GM12878 (cell line): ENCODE measurements at regions not wholly inside any gene's neighbourhood (a gene's known extent, or its start where the extent isn't known, plus 50 kb on each side); places are given as distances from the start of the nearest gene placed in this dataset.
A peak's percentile ranks its signal among the peaks of the same experiment; 100 is the strongest.

Source experiments
- ATAC-seq: fragments of 200-7000 bp; cut with Tn5 transposase; 3 replicates; pipeline ENCODE4 v1.9.1; 2020; ENCODE audit warnings: mild to moderate bottlenecking, moderate library complexity
- BruUV-seq: library from RNA; stranded (reverse); fragments of 400-500 nt; replicated peaks from 2 replicates; lab custom pipeline; 2021; lab: Mats Ljungman, UMichigan
- CTCF ChIA-PET: fragments of 300-600 bp; sonication (Branson Sonifier 250); formaldehyde crosslinking; extraction: SDS; loops from one replicate; lab custom pipeline; 2021; ENCODE audit warnings: inconsistent platforms; lab: Yijun Ruan, JAX
- POLR2A ChIA-PET: fragments of 350-600 bp; formaldehyde crosslinking; extraction: SDS; loops from one replicate; lab custom pipeline; 2021; ENCODE audit warnings: inconsistent platforms; lab: Charles Lee
- RAD21 ChIA-PET: fragments of 300-600 bp; sonication (Branson Sonifier 250); formaldehyde crosslinking; loops from one replicate; lab custom pipeline; 2023; ENCODE audit warnings: antibody characterized with exemption; ENCODE audit not compliant: unreplicated experiment; lab: Charles Lee
- SMC1A ChIA-PET: fragments of 300-600 bp; sonication (Branson Sonifier 250); formaldehyde crosslinking; loops from one replicate; lab custom pipeline; 2023; ENCODE audit not compliant: unreplicated experiment, uncharacterized antibody; lab: Charles Lee
- DNase-seq: peaks from one replicate; pipeline ENCODE4 v3.0.0-alpha.2; 2011; ENCODE audit warnings: low read depth, low spot score
- FAIRE-seq: peaks from 3 replicates; lab custom pipeline; 2011; peaks lifted over from hg19 to GRCh38; lab: Jason Lieb, UNC
- H2AFZ ChIP-seq: 2 replicates; pipeline ENCODE4 v1.6.0; 2011; ENCODE audit warnings: low read depth, low read length, control low read depth; ENCODE audit not compliant: control insufficient read depth
- H3K27ac ChIP-seq: 2 replicates; pipeline ENCODE4 v1.5.1; 2011; ENCODE audit warnings: control low read depth; ENCODE audit not compliant: control insufficient read depth, insufficient read depth
- H3K27me3 ChIP-seq, 2 experiments: replicated peaks in 1 of 2; 2 replicates each; pipeline versions ENCODE4 v1.6.0 to v1.6.1; 2011; ENCODE audit warnings: low read length in 1 of 2; ENCODE audit not compliant: control insufficient read depth in 2 of 2, insufficient read depth in 2 of 2
- H3K36me3 ChIP-seq, 2 experiments: 2 replicates each; pipeline ENCODE4 v1.5.1; 2011; ENCODE audit warnings: low read length in 1 of 2; ENCODE audit not compliant: control insufficient read depth in 2 of 2, insufficient read depth in 2 of 2
- H3K4me1 ChIP-seq: 2 replicates; pipeline ENCODE4 v1.6.1; 2011; ENCODE audit warnings: mild to moderate bottlenecking, low read length, moderate library complexity, mixed read lengths; ENCODE audit not compliant: control insufficient read depth, insufficient read depth
- H3K4me2 ChIP-seq: 2 replicates; pipeline ENCODE4 v1.6.0; 2011; ENCODE audit warnings: control low read depth; ENCODE audit not compliant: control insufficient read depth, insufficient read depth
- H3K4me3 ChIP-seq: fragments of 200-600 bp; sonication (generic); 2 replicates; pipeline ENCODE4 v1.5.1; 2016
- H3K79me2 ChIP-seq: 2 replicates; pipeline ENCODE4 v1.6.0; 2011; ENCODE audit warnings: low read length; ENCODE audit not compliant: control insufficient read depth, insufficient read depth
- H3K9ac ChIP-seq: 2 replicates; pipeline ENCODE4 v1.8.0; 2011; ENCODE audit warnings: low read length, control low read depth, mixed read lengths; ENCODE audit not compliant: control insufficient read depth, insufficient read depth
- H3K9me3 ChIP-seq: replicated peaks from 3 replicates; pipeline ENCODE4 v1.5.1; 2011; ENCODE audit warnings: mild to moderate bottlenecking, low read length; ENCODE audit not compliant: control insufficient read depth, insufficient read depth
- H4K20me1 ChIP-seq: 2 replicates; pipeline ENCODE4 v1.6.0; 2011; ENCODE audit not compliant: control insufficient read depth, insufficient read depth
- ATF7 ChIP-seq: fragments of 450-650 bp; IDR thresholded peaks from 2 replicates; pipeline ENCODE4 v1.6.1; 2016; ENCODE audit warnings: low read depth, mild to moderate bottlenecking
- BHLHE40 ChIP-seq, 2 experiments: fragments of 450-650 bp in 1 of 2; IDR thresholded peaks; 2 replicates each; pipeline ENCODE4 v1.6.1; 2011 to 2017; ENCODE audit warnings: low read depth in 2 of 2, borderline replicate concordance in 1 of 2, improper control_type of control experiment in 1 of 2, low read length in 1 of 2, mild to moderate bottlenecking in 1 of 2
- BMI1 ChIP-seq: fragments of 450-650 bp; IDR thresholded peaks from 2 replicates; pipeline ENCODE4 v1.6.1; 2016; ENCODE audit warnings: mild to moderate bottlenecking, moderate library complexity, borderline replicate concordance
- BRCA1 ChIP-seq: IDR thresholded peaks from 2 replicates; pipeline ENCODE4 v1.6.1; 2011; ENCODE audit warnings: low read depth, low read length, improper control_type of control experiment
- CHD2 ChIP-seq: IDR thresholded peaks from 2 replicates; pipeline ENCODE4 v1.6.1; 2011; ENCODE audit warnings: low read depth, low read length, improper control_type of control experiment, borderline replicate concordance
- CHD4 ChIP-seq: fragments of 200-600 bp; sonication (generic); IDR thresholded peaks from 2 replicates; pipeline ENCODE4 v1.6.1; 2016; ENCODE audit warnings: mild to moderate bottlenecking
- HDAC6 ChIP-seq: fragments of 200-600 bp; sonication (generic); IDR thresholded peaks from one replicate; pipeline ENCODE4 v1.8.0; 2017; ENCODE audit warnings: antibody characterized with exemption; ENCODE audit not compliant: unreplicated experiment
- KLF5 ChIP-seq: fragments of 450-650 bp; IDR thresholded peaks from 2 replicates; pipeline ENCODE4 v1.6.1; 2014; ENCODE audit warnings: mild to moderate bottlenecking; ENCODE audit not compliant: partially characterized antibody
- MEF2A ChIP-seq: IDR thresholded peaks from 2 replicates; pipeline ENCODE4 v1.6.1; 2011; ENCODE audit warnings: low read depth, mild to moderate bottlenecking, low read length, moderate library complexity; ENCODE audit not compliant: insufficient read depth
- NFIC ChIP-seq: IDR thresholded peaks from 2 replicates; pipeline ENCODE4 v1.6.1; 2012; ENCODE audit warnings: low read depth, mild to moderate bottlenecking, inconsistent platforms, low read length, moderate library complexity
- NFYA ChIP-seq: IDR thresholded peaks from 2 replicates; pipeline ENCODE4 v1.6.1; 2011; ENCODE audit warnings: low read depth, mild to moderate bottlenecking, low read length, improper control_type of control experiment, borderline replicate concordance
- NR2F1 ChIP-seq: fragments of 450-650 bp; conservative IDR thresholded peaks from 2 replicates; pipeline ENCODE4 v1.6.1; 2017; ENCODE audit warnings: mild to moderate bottlenecking
- RFX5 ChIP-seq: IDR thresholded peaks from 2 replicates; pipeline ENCODE4 v1.6.1; 2011; ENCODE audit warnings: low read depth, low read length, improper control_type of control experiment
- TCF3 ChIP-seq: IDR thresholded peaks from 2 replicates; pipeline ENCODE4 v1.6.1; 2012; ENCODE audit warnings: low read depth, mild to moderate bottlenecking, low read length, borderline replicate concordance; ENCODE audit not compliant: insufficient read depth
- ZNF217 ChIP-seq: fragments of 450-650 bp; IDR thresholded peaks from 2 replicates; pipeline ENCODE4 v1.6.1; 2017; ENCODE audit warnings: antibody characterized with exemption, mild to moderate bottlenecking
- ZNF24 ChIP-seq: fragments of 450-650 bp; IDR thresholded peaks from 2 replicates; pipeline ENCODE4 v1.6.1; 2017; ENCODE audit warnings: antibody characterized with exemption, mild to moderate bottlenecking
- whole genome bisulfite sequencing: methylation state at CpG from one replicate; pipeline ENCODE4 v1.1.6; 2016; ENCODE audit warnings: low lambda C conversion rate; ENCODE audit not compliant: insufficient replicate concordance, insufficient coverage; ENCODE audit errors: missing lambda C conversion rate; 5-methylcytosine and 5-hydroxymethylcytosine counted together
- in situ Hi-C: fragments of 300-500 bp; cut with MboI; formaldehyde crosslinking; loops from 9 replicates; pipeline ENCODE4 v1.14.3; 2018; ENCODE audit warnings: mixed read lengths
- intact Hi-C: fragments of 100-400 bp; cut with micrococcal nuclease; formaldehyde crosslinking; loops from one replicate; pipeline ENCODE4 v1.14.2; 2022; ENCODE audit not compliant: unreplicated experiment
- TF ChIP-seq, protein P1 (sequence below): fragments of 450-650 bp; IDR thresholded peaks from 2 replicates; pipeline ENCODE4 v1.6.1; 2017; ENCODE audit warnings: low read depth, mild to moderate bottlenecking, moderate library complexity

DNA sequence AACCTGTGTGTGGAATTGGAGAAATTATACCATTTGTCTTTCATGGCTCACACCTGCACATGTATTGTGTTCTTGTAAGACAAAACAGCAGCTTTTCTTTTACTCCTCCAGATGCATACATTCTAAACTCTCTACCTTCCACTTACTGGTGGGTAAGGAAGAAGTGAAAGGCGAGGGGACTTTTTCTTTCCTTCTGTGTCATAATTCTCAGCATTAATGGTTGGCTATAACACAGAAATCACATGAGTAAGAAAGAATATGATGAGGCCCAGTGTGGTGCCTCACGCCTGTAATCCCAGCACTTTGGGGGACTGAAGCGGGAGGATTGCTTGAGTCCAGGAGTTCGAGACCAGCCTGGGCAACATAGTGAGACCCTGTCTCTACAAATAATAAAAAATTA lies 57.8 kb upstream of the SHANK2 start:
- no peak for FAIRE-seq
- CTCF ChIA-PET = no interaction called here
- 0% methylated on average over 4 of the region's 4 CpGs for WGBS

More for the DNA sequence above, 57.8 kb upstream of the SHANK2 start:
- Histone ChIP-seq H3K4me3 (no peak overlapping the region), H3K4me2 (no peak overlapping the region), H3K9me3 (no peaks in the 10 kb centered on the region; the same call in 2 of the 3 replicates), H3K27me3 (peaks cover 0 to 2% of the 10 kb centered on the region in 2 experiments; a peak in 3 of 4 replicates), H3K79me2 (no peaks in the 10 kb centered on the region), H4K20me1 (no peaks in the 10 kb centered on the region), H2AFZ (no peak overlapping the region), H3K36me3 (no peaks in the 10 kb centered on the region), H3K9ac (no peak overlapping the region), H3K27ac (no peak overlapping the region), H3K4me1 (no peaks in the 10 kb centered on the region)
- ChIA-PET POLR2A (no interaction called here), SMC1A (no interaction called here), RAD21 (no interaction called here)
- no peak for TF ChIP-seq RFX5
- no peak for TF ChIP-seq MEF2A
- 0 out of 2 replicates have a peak, but pooled peaks have one; percentile 11 for TF ChIP-seq ATF7
- no peak for TF ChIP-seq BRCA1
- TF ChIP-seq CHD4 = no peak
- 0 out of 2 replicates have a peak, but pooled peaks have one; percentile 60 for TF ChIP-seq ZNF217
- TF ChIP-seq ZNF24 = 0 out of 2 replicates have a peak, but pooled peaks have one; percentile 46
- TF ChIP-seq NR2F1 = no peak
- TF ChIP-seq BHLHE40 (IDR thresholded peaks at IDR 0.05; ENCODE audit: borderline replicate concordance in 1 of 2, low read depth in 2 of 2, low read length in 1 of 2) = peak in 1 of 2 experiments; percentile 43; a peak in 1 of 4 replicates
- no peak for TF ChIP-seq NFYA
- TF ChIP-seq TCF3 = no peak
- TF ChIP-seq BMI1 = no peak
- no peak for TF ChIP-seq KLF5
- TF ChIP-seq, protein P1, sequence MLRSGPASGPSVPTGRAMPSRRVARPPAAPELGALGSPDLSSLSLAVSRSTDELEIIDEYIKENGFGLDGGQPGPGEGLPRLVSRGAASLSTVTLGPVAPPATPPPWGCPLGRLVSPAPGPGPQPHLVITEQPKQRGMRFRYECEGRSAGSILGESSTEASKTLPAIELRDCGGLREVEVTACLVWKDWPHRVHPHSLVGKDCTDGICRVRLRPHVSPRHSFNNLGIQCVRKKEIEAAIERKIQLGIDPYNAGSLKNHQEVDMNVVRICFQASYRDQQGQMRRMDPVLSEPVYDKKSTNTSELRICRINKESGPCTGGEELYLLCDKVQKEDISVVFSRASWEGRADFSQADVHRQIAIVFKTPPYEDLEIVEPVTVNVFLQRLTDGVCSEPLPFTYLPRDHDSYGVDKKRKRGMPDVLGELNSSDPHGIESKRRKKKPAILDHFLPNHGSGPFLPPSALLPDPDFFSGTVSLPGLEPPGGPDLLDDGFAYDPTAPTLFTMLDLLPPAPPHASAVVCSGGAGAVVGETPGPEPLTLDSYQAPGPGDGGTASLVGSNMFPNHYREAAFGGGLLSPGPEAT = 0 out of 2 replicates have a peak, but pooled peaks have one; percentile 22
- no peak for TF ChIP-seq CHD2
- TF ChIP-seq NFIC = no peak
- TF ChIP-seq HDAC6 = no peak
- in situ Hi-C loops = no loop called here
- ATAC-seq = peak; percentile 46
- DNase-seq = peak; percentile 16
- no TSS peak for BruUV-seq
- intact Hi-C loops = no loop called here
